OCI-LY1 (cell line): ENCODE measurements at regions not wholly inside any gene's neighbourhood (a gene's known extent, or its start where the extent isn't known, plus 50 kb on each side); places are given as distances from the start of the nearest gene placed in this dataset.

Experiments
- H2AFZ ChIP-seq: fragments of 200-600 bp; sonication (generic), shearing (Covaris generic); 2 replicates; pipeline ENCODE4 v1.6.0; 2014; ENCODE audit warnings: antibody characterized with exemption, mild to moderate bottlenecking, low read length
- H3F3A ChIP-seq: fragments of 200-600 bp; sonication (generic), shearing (Covaris generic); 2 replicates; pipeline ENCODE4 v1.6.0; 2014; ENCODE audit warnings: mild to moderate bottlenecking, antibody characterized with exemption, low read length, moderate library complexity; ENCODE audit not compliant: insufficient read depth
- H3K27ac ChIP-seq: fragments of 200-600 bp; sonication (generic); 2 replicates; pipeline ENCODE4 v1.5.1; 2014; ENCODE audit warnings: low read length, mixed run types, mild to moderate bottlenecking, low read depth; ENCODE audit not compliant: poor library complexity, severe bottlenecking
- H3K27me3 ChIP-seq: fragments of 200-600 bp; sonication (generic); 2 replicates; pipeline ENCODE4 v1.6.0; 2014; ENCODE audit warnings: antibody characterized with exemption, mild to moderate bottlenecking, low read length, moderate library complexity; ENCODE audit not compliant: insufficient read depth
- H3K36me3 ChIP-seq: fragments of 200-600 bp; sonication (generic); 2 replicates; pipeline ENCODE4 v1.6.1; 2014; ENCODE audit warnings: mild to moderate bottlenecking, antibody characterized with exemption, low read length, moderate library complexity, mixed read lengths; ENCODE audit not compliant: insufficient read depth
- H3K4me1 ChIP-seq: fragments of 200-600 bp; sonication (generic); 2 replicates; pipeline ENCODE4 v1.5.1; 2014; ENCODE audit warnings: mild to moderate bottlenecking, low read length, moderate library complexity; ENCODE audit not compliant: insufficient read depth, severe bottlenecking
- H3K4me2 ChIP-seq: fragments of 200-600 bp; sonication (generic), shearing (Covaris generic); 2 replicates; pipeline ENCODE4 v1.6.1; 2014; ENCODE audit warnings: low read length
- H3K4me3 ChIP-seq: fragments of 200-600 bp; sonication (generic); 2 replicates; pipeline ENCODE4 v1.5.1; 2014; ENCODE audit warnings: low read length, low read depth, mild to moderate bottlenecking, mixed read lengths; ENCODE audit not compliant: poor library complexity, severe bottlenecking
- H3K79me2 ChIP-seq: fragments of 200-600 bp; shearing (Covaris generic); 2 replicates; pipeline ENCODE4 v1.6.1; 2016; ENCODE audit warnings: mixed run types, low read length, mixed read lengths; ENCODE audit not compliant: insufficient read depth
- H3K9ac ChIP-seq: fragments of 200-600 bp; sonication (generic), shearing (Covaris generic); 2 replicates; pipeline ENCODE4 v1.6.1; 2014; ENCODE audit warnings: mild to moderate bottlenecking, low read length, mixed read lengths
- H3K9me2 ChIP-seq: fragments of 200-600 bp; sonication (generic), shearing (Covaris generic); 2 replicates; pipeline ENCODE4 v1.6.1; 2014; ENCODE audit warnings: low read depth, mild to moderate bottlenecking, low read length, mixed read lengths
- H3K9me3 ChIP-seq: fragments of 200-600 bp; shearing (Covaris generic); 2 replicates; pipeline ENCODE4 v1.6.1; 2014; ENCODE audit warnings: low read length, mixed read lengths
- H4K20me1 ChIP-seq: fragments of 200-600 bp; sonication (generic), shearing (Covaris generic); 2 replicates; pipeline ENCODE4 v1.6.0; 2016; ENCODE audit warnings: mild to moderate bottlenecking, low read length; ENCODE audit not compliant: insufficient read depth
- CTCF ChIP-seq: fragments of 200-600 bp; sonication (generic), shearing (Covaris generic); IDR thresholded peaks from 2 replicates; pipeline ENCODE4 v1.5.1; 2017; ENCODE audit warnings: mild to moderate bottlenecking, antibody characterized with exemption, low read length, moderate library complexity, mixed read lengths
- EZH2 ChIP-seq: fragments of 200-600 bp; sonication (generic), shearing (Covaris generic); IDR thresholded peaks from 2 replicates; pipeline ENCODE4 v1.8.0; 2017; ENCODE audit warnings: borderline replicate concordance, mixed run types, mild to moderate bottlenecking, antibody characterized with exemption, low read length, moderate library complexity, mixed read lengths

DNA sequence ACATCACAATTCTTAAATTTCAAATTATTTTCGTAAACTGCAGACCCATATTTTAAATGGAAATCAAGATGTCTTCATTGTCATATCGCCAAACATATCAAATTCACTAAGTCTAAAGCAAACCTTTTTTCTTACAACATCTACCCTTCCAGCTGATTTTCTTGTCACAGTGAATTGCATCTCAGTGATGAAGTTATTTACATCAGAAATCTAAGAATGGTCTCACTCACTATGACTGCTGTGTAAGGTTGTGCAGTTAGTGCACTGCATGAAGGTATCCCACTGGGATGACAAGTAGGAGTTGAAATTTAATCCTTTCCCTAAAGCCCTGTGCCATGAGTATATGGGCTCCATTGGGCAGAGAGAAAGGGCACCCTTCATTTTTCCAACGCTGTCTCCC lies 399.4 kb upstream of the ITGA1 start:
- Histone ChIP-seq H3K4me1 (no peaks in the 10 kb centered on the region), H2AFZ (no peak overlapping the region), H3F3A (no peaks in the 10 kb centered on the region), H3K9ac (no peak overlapping the region), H3K9me2 (no peaks in the 10 kb centered on the region), H3K27ac (no peak overlapping the region), H3K79me2 (no peaks in the 10 kb centered on the region), H3K4me3 (no peak overlapping the region), H3K36me3 (no peaks in the 10 kb centered on the region), H3K9me3 (no peaks in the 10 kb centered on the region), H4K20me1 (no peaks in the 10 kb centered on the region), H3K27me3 (no peaks in the 10 kb centered on the region), H3K4me2 (no peak overlapping the region)
- TF ChIP-seq CTCF (no peak), EZH2 (no peak)

- Histone ChIP-seq H3K9me2 (no peaks in the 10 kb centered on the region), H3K9ac (no peak overlapping the region), H3K4me2 (no peak overlapping the region), H3F3A (no peaks in the 10 kb centered on the region), H3K4me1 (no peaks in the 10 kb centered on the region), H3K79me2 (no peaks in the 10 kb centered on the region), H4K20me1 (no peaks in the 10 kb centered on the region), H3K36me3 (no peaks in the 10 kb centered on the region), H3K4me3 (no peak overlapping the region), H3K27ac (no peak overlapping the region), H3K27me3 (no peaks in the 10 kb centered on the region), H3K9me3 (no peaks in the 10 kb centered on the region), H2AFZ (no peak overlapping the region)
- TF ChIP-seq EZH2: no peak
- TF ChIP-seq CTCF: no peak
Observed at GRCh38 chr5:52392321-52392720, 395.4 kb upstream of the ITGA1 start.

GRCh38 chr5:52409835-52410234 lies 377.9 kb upstream of the ITGA1 start:
- H3K9me3 ChIP-seq: no peaks in the 10 kb centered on the region
- H4K20me1 ChIP-seq: no peaks in the 10 kb centered on the region
- H3K4me3 ChIP-seq: no peak overlapping the region
- H3K27ac ChIP-seq: no peak overlapping the region
- no peaks in the 10 kb centered on the region for H3K9me2 ChIP-seq
- no peak overlapping the region for H2AFZ ChIP-seq
- no peaks in the 10 kb centered on the region for H3K27me3 ChIP-seq
- no peak for TF ChIP-seq EZH2
- no peak for TF ChIP-seq CTCF
- no peak overlapping the region for H3K4me2 ChIP-seq
- no peaks in the 10 kb centered on the region for H3F3A ChIP-seq
- no peaks in the 10 kb centered on the region for H3K36me3 ChIP-seq
- no peaks in the 10 kb centered on the region for H3K4me1 ChIP-seq
- H3K79me2 ChIP-seq: no peaks in the 10 kb centered on the region
- H3K9ac ChIP-seq: no peak overlapping the region
